ENCODE measurements at regions not wholly inside any gene's neighbourhood (a gene's known extent, or its start where the extent isn't known, plus 50 kb on each side); places are given as distances from the start of the nearest gene placed in this dataset.
A peak's percentile ranks its signal among the peaks of the same experiment; 100 is the strongest.

- Histone ChIP-seq H3K27me3 (peaks cover 6% of the 10 kb centered on the region), H3K4me3 (ENCODE audit: low read depth, low read length) (no peak overlapping the region), H3K36me3 (no peaks in the 10 kb centered on the region), H3K9me3 (no peaks in the 10 kb centered on the region), H3K4me1 (no peaks in the 10 kb centered on the region)
- TF ChIP-seq, protein P1, sequence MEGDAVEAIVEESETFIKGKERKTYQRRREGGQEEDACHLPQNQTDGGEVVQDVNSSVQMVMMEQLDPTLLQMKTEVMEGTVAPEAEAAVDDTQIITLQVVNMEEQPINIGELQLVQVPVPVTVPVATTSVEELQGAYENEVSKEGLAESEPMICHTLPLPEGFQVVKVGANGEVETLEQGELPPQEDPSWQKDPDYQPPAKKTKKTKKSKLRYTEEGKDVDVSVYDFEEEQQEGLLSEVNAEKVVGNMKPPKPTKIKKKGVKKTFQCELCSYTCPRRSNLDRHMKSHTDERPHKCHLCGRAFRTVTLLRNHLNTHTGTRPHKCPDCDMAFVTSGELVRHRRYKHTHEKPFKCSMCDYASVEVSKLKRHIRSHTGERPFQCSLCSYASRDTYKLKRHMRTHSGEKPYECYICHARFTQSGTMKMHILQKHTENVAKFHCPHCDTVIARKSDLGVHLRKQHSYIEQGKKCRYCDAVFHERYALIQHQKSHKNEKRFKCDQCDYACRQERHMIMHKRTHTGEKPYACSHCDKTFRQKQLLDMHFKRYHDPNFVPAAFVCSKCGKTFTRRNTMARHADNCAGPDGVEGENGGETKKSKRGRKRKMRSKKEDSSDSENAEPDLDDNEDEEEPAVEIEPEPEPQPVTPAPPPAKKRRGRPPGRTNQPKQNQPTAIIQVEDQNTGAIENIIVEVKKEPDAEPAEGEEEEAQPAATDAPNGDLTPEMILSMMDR (IDR thresholded peaks at IDR 0.05; ENCODE audit: low read depth, low read length): no peak
- DNase-seq: no peak
These were observed 246.8 kb upstream of the AGAP1 start for GRCh38 chr2:235247001-235247400.

GRCh38 chr2:235255693-235256092, 238.2 kb upstream of the AGAP1 start:
- no peak for DNase-seq
- Histone ChIP-seq H3K4me1 (no peaks in the 10 kb centered on the region), H3K9me3 (no peaks in the 10 kb centered on the region), H3K27me3 (peaks cover 7% of the 10 kb centered on the region), H3K4me3 (ENCODE audit: low read depth, low read length) (no peak overlapping the region), H3K36me3 (no peaks in the 10 kb centered on the region)
- TF ChIP-seq, protein P1 (IDR thresholded peaks at IDR 0.05; ENCODE audit: low read depth, low read length): no peak

DNA sequence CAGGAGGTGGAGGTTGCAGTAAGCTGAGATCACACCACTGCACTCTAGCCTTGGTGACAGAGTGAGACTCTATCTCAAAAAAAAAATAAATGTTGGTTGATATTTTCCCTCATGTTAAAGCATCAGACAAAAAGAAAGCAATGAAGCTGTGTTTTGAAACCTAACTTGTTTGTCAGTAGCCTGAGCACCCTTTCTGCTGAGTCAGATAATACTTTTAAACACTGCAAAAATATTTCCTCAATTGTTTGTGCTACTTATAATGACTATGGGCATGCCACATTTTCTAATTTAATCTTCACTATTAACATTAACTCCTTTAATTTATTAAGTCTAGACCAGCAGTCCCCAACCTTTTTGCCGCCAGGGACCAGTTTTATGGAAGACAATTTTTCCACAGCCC, 236.3 kb upstream of the AGAP1 start:
- Histone ChIP-seq H3K36me3 (no peaks in the 10 kb centered on the region), H3K27me3 (peaks cover 1% of the 10 kb centered on the region), H3K4me1 (no peaks in the 10 kb centered on the region), H3K4me3 (ENCODE audit: low read depth, low read length) (no peak overlapping the region), H3K9me3 (no peaks in the 10 kb centered on the region)
- TF ChIP-seq, protein P1 (IDR thresholded peaks at IDR 0.05; ENCODE audit: low read depth, low read length): no peak
- no peak for DNase-seq

GRCh38 chr2:235262750-235263149, 231.1 kb upstream of the AGAP1 start:
- Histone ChIP-seq H3K4me1 (peaks cover 6% of the 10 kb centered on the region), H3K27me3 (no peaks in the 10 kb centered on the region)

GRCh38 chr2:235263205-235264120, 230.4 kb upstream of the AGAP1 start:
- peak overlapping the region; percentile 64 for H3K4me3 ChIP-seq (ENCODE audit: low read depth, low read length)
- no peaks in the 10 kb centered on the region for H3K9me3 ChIP-seq
- peaks cover 6% of the 10 kb centered on the region for H3K4me1 ChIP-seq
- H3K27me3 ChIP-seq: no peaks in the 10 kb centered on the region
- DNase-seq: peak; percentile 77
- TF ChIP-seq, protein P1 (IDR thresholded peaks at IDR 0.05; ENCODE audit: low read depth, low read length): no peak
- H3K36me3 ChIP-seq: no peaks in the 10 kb centered on the region

More at GRCh38 chr2:235262750-235263149, 231.1 kb upstream of the AGAP1 start:
- Histone ChIP-seq H3K4me3 (ENCODE audit: low read depth, low read length) (no peak overlapping the region), H3K36me3 (no peaks in the 10 kb centered on the region), H3K9me3 (no peaks in the 10 kb centered on the region)
- TF ChIP-seq, protein P1 (IDR thresholded peaks at IDR 0.05; ENCODE audit: low read depth, low read length): no peak
- DNase-seq: no peak

- no peak for DNase-seq
- Histone ChIP-seq H3K27me3 (no peaks in the 10 kb centered on the region), H3K9me3 (no peaks in the 10 kb centered on the region), H3K36me3 (no peaks in the 10 kb centered on the region), H3K4me3 (ENCODE audit: low read depth, low read length) (peak overlapping the region; percentile 64), H3K4me1 (peaks cover 6% of the 10 kb centered on the region)
- TF ChIP-seq, protein P1 (IDR thresholded peaks at IDR 0.05; ENCODE audit: low read depth, low read length): no peak
These were observed 229.7 kb upstream of the AGAP1 start for GRCh38 chr2:235264121-235264493.

Data from BE2C (cell line).